Uterus (tissue), 2 donors: ENCODE measurements at regions not wholly inside any gene's neighbourhood (a gene's known extent, or its start where the extent isn't known, plus 50 kb on each side); places are given as distances from the start of the nearest gene placed in this dataset.

Source experiments
- POLR2A ChIP-seq, 2 donors: fragments of 450-650 bp; IDR thresholded peaks; one replicate each; pipeline ENCODE4 v1.6.1; 2016; ENCODE audit warnings: antibody characterized with exemption in 2 of 2, mild to moderate bottlenecking in 1 of 2, moderate library complexity in 1 of 2
- TF ChIP-seq, protein P1 (sequence below), 4 experiments: fragments of 200-600 bp in 2 of 4; fragments of 450-650 bp in 2 of 4; sonication (generic) in 2 of 4; IDR thresholded peaks; one replicate each; pipeline ENCODE4 v1.5.1; 2016 to 2019; ENCODE audit warnings: antibody characterized with exemption in 4 of 4, mild to moderate bottlenecking in 2 of 4, moderate library complexity in 1 of 4

DNA sequence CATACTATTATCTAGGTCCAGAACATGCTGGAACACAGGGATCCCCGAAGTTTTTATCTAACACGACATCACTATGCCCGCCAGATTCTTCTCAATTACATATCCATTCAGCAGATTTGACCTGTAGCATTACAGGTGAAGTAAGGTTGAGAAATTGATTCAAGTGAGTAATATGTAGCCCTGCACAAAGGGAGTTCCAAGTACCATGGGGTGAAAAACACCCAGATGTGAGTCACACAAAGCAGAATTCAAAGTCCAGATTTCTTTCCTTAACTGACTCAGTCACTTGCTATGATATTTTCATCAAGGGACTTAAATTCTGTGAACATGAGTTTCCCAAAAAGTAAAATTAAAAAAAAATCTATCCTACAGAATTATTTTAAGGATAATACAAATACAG is 655.4 kb upstream of the PTCHD4 start:
- TF ChIP-seq, protein P1, sequence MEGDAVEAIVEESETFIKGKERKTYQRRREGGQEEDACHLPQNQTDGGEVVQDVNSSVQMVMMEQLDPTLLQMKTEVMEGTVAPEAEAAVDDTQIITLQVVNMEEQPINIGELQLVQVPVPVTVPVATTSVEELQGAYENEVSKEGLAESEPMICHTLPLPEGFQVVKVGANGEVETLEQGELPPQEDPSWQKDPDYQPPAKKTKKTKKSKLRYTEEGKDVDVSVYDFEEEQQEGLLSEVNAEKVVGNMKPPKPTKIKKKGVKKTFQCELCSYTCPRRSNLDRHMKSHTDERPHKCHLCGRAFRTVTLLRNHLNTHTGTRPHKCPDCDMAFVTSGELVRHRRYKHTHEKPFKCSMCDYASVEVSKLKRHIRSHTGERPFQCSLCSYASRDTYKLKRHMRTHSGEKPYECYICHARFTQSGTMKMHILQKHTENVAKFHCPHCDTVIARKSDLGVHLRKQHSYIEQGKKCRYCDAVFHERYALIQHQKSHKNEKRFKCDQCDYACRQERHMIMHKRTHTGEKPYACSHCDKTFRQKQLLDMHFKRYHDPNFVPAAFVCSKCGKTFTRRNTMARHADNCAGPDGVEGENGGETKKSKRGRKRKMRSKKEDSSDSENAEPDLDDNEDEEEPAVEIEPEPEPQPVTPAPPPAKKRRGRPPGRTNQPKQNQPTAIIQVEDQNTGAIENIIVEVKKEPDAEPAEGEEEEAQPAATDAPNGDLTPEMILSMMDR (IDR thresholded peaks at IDR 0.05): no peak
- no peak for TF ChIP-seq POLR2A (IDR thresholded peaks at IDR 0.05)
